ENCODE measurements at regions not wholly inside any gene's neighbourhood (a gene's known extent, or its start where the extent isn't known, plus 50 kb on each side); places are given as distances from the start of the nearest gene placed in this dataset.

DNA sequence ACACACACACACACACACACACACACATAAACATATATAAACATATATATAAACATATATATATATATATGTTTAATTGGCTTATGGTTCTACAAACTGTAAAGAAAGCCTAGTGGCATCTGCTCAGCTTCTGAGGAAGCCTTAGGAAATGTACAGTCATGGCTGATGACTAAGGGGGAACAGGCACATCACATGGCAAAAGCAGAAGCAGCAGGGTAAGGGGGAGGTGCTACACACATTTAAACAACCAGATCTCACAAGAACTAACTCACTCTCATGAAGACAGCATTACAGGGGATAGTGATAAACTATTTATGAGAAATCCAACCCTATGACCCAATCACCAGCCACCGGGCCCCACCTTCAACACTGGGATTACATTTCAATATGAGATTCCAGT is 922.9 kb downstream of the SI start:
- Histone ChIP-seq H2AFZ (ENCODE audit: low read depth) (no peak overlapping the region), H3K9me2 (no peaks in the 10 kb centered on the region), H3K9ac (no peak overlapping the region), H3K4me2 (no peak overlapping the region), H3K36me3 (replicated peaks in 1 of 2; ENCODE audit: control insufficient read depth in 1 of 2, insufficient read depth in 2 of 2, low read length in 1 of 2) (no peaks in the 10 kb centered on the region), H3K27ac (ENCODE audit: low read depth in 2 of 2, low read length in 1 of 2) (no peak overlapping the region), H3K4me1 (ENCODE audit: control insufficient read depth in 1 of 2, insufficient read depth in 2 of 2, low read depth in 1 of 2, low read length in 1 of 2) (no peaks in the 10 kb centered on the region), H3K4me3 (ENCODE audit: low read depth in 2 of 2, low read length in 1 of 2) (no peak overlapping the region), H4K20me1 (ENCODE audit: insufficient read depth) (no peaks in the 10 kb centered on the region), H3K9me3 (peaks cover 6% of the 10 kb centered on the region; the same call in 1 of the 2 replicates), H3K79me2 (ENCODE audit: insufficient read depth) (no peaks in the 10 kb centered on the region), H3K27me3 (ENCODE audit: insufficient read depth) (no peaks in the 10 kb centered on the region), H3F3A (replicated peaks; ENCODE audit: insufficient read depth) (no peaks in the 10 kb centered on the region)
- WGBS (ENCODE audit: low lambda C conversion rate), result 65% methylated on average over 1 of the region's 1 CpG
- TF ChIP-seq FOXM1 (IDR thresholded peaks at IDR 0.05; ENCODE audit: low read depth) (no peak), POLR2AphosphoS5 (IDR thresholded peaks at IDR 0.05; ENCODE audit: low read depth, low read length) (no peak), FOXJ3 (CRISPR knock-in tag; IDR thresholded peaks at IDR 0.05) (no peak), SIN3A (IDR thresholded peaks at IDR 0.05; ENCODE audit: borderline replicate concordance, low read depth, low read length) (no peak), EP300 (IDR thresholded peaks at IDR 0.05; ENCODE audit: borderline replicate concordance in 1 of 2, low read depth in 1 of 2, low read length in 1 of 2) (no peak), TCF12 (IDR thresholded peaks at IDR 0.05) (no peak), RFX5 (IDR thresholded peaks at IDR 0.05; ENCODE audit: low read length) (no peak), EZH2phosphoT487 (IDR thresholded peaks at IDR 0.05; ENCODE audit: borderline replicate concordance, low read depth) (no peak)
- TF ChIP-seq, protein P1, sequence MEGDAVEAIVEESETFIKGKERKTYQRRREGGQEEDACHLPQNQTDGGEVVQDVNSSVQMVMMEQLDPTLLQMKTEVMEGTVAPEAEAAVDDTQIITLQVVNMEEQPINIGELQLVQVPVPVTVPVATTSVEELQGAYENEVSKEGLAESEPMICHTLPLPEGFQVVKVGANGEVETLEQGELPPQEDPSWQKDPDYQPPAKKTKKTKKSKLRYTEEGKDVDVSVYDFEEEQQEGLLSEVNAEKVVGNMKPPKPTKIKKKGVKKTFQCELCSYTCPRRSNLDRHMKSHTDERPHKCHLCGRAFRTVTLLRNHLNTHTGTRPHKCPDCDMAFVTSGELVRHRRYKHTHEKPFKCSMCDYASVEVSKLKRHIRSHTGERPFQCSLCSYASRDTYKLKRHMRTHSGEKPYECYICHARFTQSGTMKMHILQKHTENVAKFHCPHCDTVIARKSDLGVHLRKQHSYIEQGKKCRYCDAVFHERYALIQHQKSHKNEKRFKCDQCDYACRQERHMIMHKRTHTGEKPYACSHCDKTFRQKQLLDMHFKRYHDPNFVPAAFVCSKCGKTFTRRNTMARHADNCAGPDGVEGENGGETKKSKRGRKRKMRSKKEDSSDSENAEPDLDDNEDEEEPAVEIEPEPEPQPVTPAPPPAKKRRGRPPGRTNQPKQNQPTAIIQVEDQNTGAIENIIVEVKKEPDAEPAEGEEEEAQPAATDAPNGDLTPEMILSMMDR (IDR thresholded peaks at IDR 0.05), result no peak
- ChIA-PET CTCF (no interaction called here), POLR2A (no interaction called here)
- DNase-seq, result no peak

DNA sequence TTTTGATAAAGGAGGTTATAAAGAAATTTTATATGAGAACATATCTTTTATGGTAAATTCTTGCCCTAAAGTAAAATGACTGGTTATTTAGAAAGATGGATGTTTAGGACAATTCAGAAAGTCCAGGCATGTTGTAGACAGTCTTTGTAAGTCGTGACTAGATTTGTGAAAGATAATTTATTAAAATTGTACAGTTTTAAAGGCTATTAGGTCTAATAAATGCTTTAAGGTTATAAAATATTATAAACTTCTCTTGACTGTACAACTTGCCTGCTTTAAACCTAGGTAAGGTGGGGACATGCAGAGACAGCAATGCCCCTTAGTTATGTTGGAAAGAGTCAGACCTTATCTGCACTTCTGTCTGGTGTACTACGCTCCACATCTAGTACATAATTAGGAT is 933.5 kb downstream of the SI start:
- WGBS (ENCODE audit: low lambda C conversion rate), result 8% methylated on average over 2 of the region's 2 CpGs
- POLR2A ChIA-PET, result no interaction called here
- Histone ChIP-seq H3K36me3 (replicated peaks in 1 of 2; ENCODE audit: control insufficient read depth in 1 of 2, insufficient read depth in 2 of 2, low read length in 1 of 2) (no peaks in the 10 kb centered on the region), H3K4me3 (ENCODE audit: low read depth in 2 of 2, low read length in 1 of 2) (no peak overlapping the region), H4K20me1 (ENCODE audit: insufficient read depth) (no peaks in the 10 kb centered on the region), H3K27me3 (ENCODE audit: insufficient read depth) (no peaks in the 10 kb centered on the region), H3K9me2 (no peaks in the 10 kb centered on the region), H3K27ac (ENCODE audit: low read depth in 2 of 2, low read length in 1 of 2) (no peak overlapping the region), H3K9ac (no peak overlapping the region), H2AFZ (ENCODE audit: low read depth) (no peak overlapping the region), H3F3A (replicated peaks; ENCODE audit: insufficient read depth) (no peaks in the 10 kb centered on the region), H3K4me1 (ENCODE audit: control insufficient read depth in 1 of 2, insufficient read depth in 2 of 2, low read depth in 1 of 2, low read length in 1 of 2) (no peaks in the 10 kb centered on the region), H3K9me3 (peaks cover 7% of the 10 kb centered on the region; the same call in 1 of the 2 replicates), H3K79me2 (ENCODE audit: insufficient read depth) (no peaks in the 10 kb centered on the region), H3K4me2 (no peak overlapping the region)
- CTCF ChIA-PET, result no interaction called here
- no peak for DNase-seq
- TF ChIP-seq, protein P2, sequence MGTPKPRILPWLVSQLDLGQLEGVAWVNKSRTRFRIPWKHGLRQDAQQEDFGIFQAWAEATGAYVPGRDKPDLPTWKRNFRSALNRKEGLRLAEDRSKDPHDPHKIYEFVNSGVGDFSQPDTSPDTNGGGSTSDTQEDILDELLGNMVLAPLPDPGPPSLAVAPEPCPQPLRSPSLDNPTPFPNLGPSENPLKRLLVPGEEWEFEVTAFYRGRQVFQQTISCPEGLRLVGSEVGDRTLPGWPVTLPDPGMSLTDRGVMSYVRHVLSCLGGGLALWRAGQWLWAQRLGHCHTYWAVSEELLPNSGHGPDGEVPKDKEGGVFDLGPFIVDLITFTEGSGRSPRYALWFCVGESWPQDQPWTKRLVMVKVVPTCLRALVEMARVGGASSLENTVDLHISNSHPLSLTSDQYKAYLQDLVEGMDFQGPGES (IDR thresholded peaks at IDR 0.05; ENCODE audit: low read depth, low read length), result no peak
- TF ChIP-seq CHD2 (IDR thresholded peaks at IDR 0.05; ENCODE audit: low read length, partially characterized antibody) (no peak), TAF1 (IDR thresholded peaks at IDR 0.05; ENCODE audit: borderline replicate concordance, low read depth, low read length) (no peak), RFX5 (IDR thresholded peaks at IDR 0.05; ENCODE audit: low read length) (no peak), YY1 (IDR thresholded peaks at IDR 0.05; ENCODE audit: low read depth) (no peak), EZH2phosphoT487 (IDR thresholded peaks at IDR 0.05; ENCODE audit: borderline replicate concordance, low read depth) (no peak), RXRA (IDR thresholded peaks at IDR 0.05; ENCODE audit: borderline replicate concordance, low read depth) (no peak)
- TF ChIP-seq, protein P3, sequence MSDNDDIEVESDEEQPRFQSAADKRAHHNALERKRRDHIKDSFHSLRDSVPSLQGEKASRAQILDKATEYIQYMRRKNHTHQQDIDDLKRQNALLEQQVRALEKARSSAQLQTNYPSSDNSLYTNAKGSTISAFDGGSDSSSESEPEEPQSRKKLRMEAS (IDR thresholded peaks at IDR 0.05; ENCODE audit: low read depth), result no peak
- TF ChIP-seq, protein P4, sequence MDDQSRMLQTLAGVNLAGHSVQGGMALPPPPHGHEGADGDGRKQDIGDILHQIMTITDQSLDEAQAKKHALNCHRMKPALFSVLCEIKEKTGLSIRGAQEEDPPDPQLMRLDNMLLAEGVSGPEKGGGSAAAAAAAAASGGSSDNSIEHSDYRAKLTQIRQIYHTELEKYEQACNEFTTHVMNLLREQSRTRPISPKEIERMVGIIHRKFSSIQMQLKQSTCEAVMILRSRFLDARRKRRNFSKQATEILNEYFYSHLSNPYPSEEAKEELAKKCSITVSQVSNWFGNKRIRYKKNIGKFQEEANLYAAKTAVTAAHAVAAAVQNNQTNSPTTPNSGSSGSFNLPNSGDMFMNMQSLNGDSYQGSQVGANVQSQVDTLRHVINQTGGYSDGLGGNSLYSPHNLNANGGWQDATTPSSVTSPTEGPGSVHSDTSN (IDR thresholded peaks at IDR 0.05), result no peak

Measured in SK-N-SH (cell line).